CD4-positive, alpha-beta T cell (primary cell): ENCODE measurements at regions not wholly inside any gene's neighbourhood (a gene's known extent, or its start where the extent isn't known, plus 50 kb on each side); places are given as distances from the start of the nearest gene placed in this dataset.

Experiments
- ATAC-seq: fragments of 200-7000 bp; cut with Tn5 transposase; one replicate; pipeline ENCODE4 v1.10.0; 2022; ENCODE audit warnings: mild to moderate bottlenecking; ENCODE audit not compliant: poor library complexity
- CTCF ChIA-PET: fragments of 350-600 bp; sonication (Branson Sonifier 250); formaldehyde crosslinking; loops from one replicate; lab custom pipeline; 2021; ENCODE audit warnings: antibody characterized with exemption, inconsistent platforms; lab: Charles Lee
- POLR2A ChIA-PET: fragments of 350-600 bp; sonication (Branson Sonifier 250); formaldehyde crosslinking; loops from one replicate; lab custom pipeline; 2021; ENCODE audit warnings: antibody characterized with exemption, inconsistent platforms; lab: Charles Lee
- DNase-seq, 14 experiments: peaks; one replicate each; pipeline ENCODE4 v3.0.0-alpha.2; 2013 to 2020; ENCODE audit warnings: mixed read lengths in 2 of 14
- H3K27ac ChIP-seq, 2 donors: one replicate each; pipeline versions ENCODE4 v1.5.1 to v1.7.0; 2013; ENCODE audit warnings: low read length in 2 of 2, low read depth in 1 of 2, mild to moderate bottlenecking in 1 of 2
- H3K27me3 ChIP-seq, 2 experiments: 1 replicate in 1 of 2; 2 replicates in 1 of 2; pipeline versions ENCODE4 v1.6.1 to v1.7.0; 2013; ENCODE audit warnings: low read length in 2 of 2, control low read depth in 1 of 2, mild to moderate bottlenecking in 1 of 2, moderate library complexity in 1 of 2; ENCODE audit not compliant: insufficient read depth in 2 of 2, control insufficient read depth in 1 of 2
- H3K36me3 ChIP-seq: one replicate; pipeline ENCODE4 v1.6.1; 2013; ENCODE audit warnings: low read length, control low read depth; ENCODE audit not compliant: insufficient read depth
- H3K4me1 ChIP-seq: one replicate; pipeline ENCODE4 v1.6.1; 2013; ENCODE audit warnings: low read length, control low read depth; ENCODE audit not compliant: insufficient read depth
- H3K4me3 ChIP-seq: one replicate; pipeline ENCODE4 v1.5.1; 2013; ENCODE audit warnings: mild to moderate bottlenecking, low read length, moderate library complexity
- H3K9me3 ChIP-seq, 2 experiments: 1 replicate in 1 of 2; 2 replicates in 1 of 2; pipeline versions ENCODE4 v1.6.1 to v1.7.0; 2013; ENCODE audit warnings: low read length in 2 of 2, mild to moderate bottlenecking in 2 of 2, control low read depth in 1 of 2, moderate library complexity in 1 of 2; ENCODE audit not compliant: control insufficient read depth in 1 of 2, insufficient read depth in 1 of 2
- H3K27ac Mint-ChIP-seq: one replicate; pipeline ENCODE4 v1.8.0; 2020; ENCODE audit warnings: mixed read lengths
- H3K27me3 Mint-ChIP-seq: one replicate; pipeline ENCODE4 v1.8.0; 2021; ENCODE audit warnings: mixed read lengths
- H3K36me3 Mint-ChIP-seq: one replicate; pipeline ENCODE4 v1.8.0; 2021; ENCODE audit warnings: low read depth, mixed read lengths
- H3K4me1 Mint-ChIP-seq: one replicate; pipeline ENCODE4 v1.8.0; 2021; ENCODE audit warnings: low read depth, mixed read lengths
- H3K4me3 Mint-ChIP-seq: one replicate; pipeline ENCODE4 v1.8.0; 2020; ENCODE audit warnings: mild to moderate bottlenecking, mixed read lengths
- H3K9me3 Mint-ChIP-seq: one replicate; pipeline ENCODE4 v1.8.0; 2020; ENCODE audit warnings: mixed read lengths
- CTCF ChIP-seq: fragments of 200-600 bp; IDR thresholded peaks from one replicate; pipeline ENCODE4 v1.8.0; 2022; ENCODE audit warnings: antibody characterized with exemption, mild to moderate bottlenecking
- intact Hi-C, 2 experiments: fragments of 100-400 bp; cut with DNase I in 1 of 2; cut with micrococcal nuclease in 1 of 2; formaldehyde crosslinking; loops; one replicate each; pipeline versions ENCODE4 v1.15.1 to v1.9.0; 2023 to 2025; cut with DNase I, micrococcal nuclease

GRCh38 chrY:7211971-7212370, 300.4 kb upstream of the AMELY start:
- H3K27me3 Mint-ChIP-seq = no peaks in the 10 kb centered on the region
- Histone ChIP-seq H3K36me3 (no peaks in the 10 kb centered on the region), H3K4me1 (no peaks in the 10 kb centered on the region), H3K27ac (no peak overlapping the region), H3K9me3 (no peaks in the 10 kb centered on the region), H3K27me3 (no peaks in the 10 kb centered on the region), H3K4me3 (no peak overlapping the region)
- CTCF ChIA-PET = no interaction called here
- intact Hi-C loops = no loop called here
- ATAC-seq = no peak
- POLR2A ChIA-PET = no interaction called here
- H3K4me1 Mint-ChIP-seq = no peaks in the 10 kb centered on the region
- no peak for DNase-seq
- H3K27ac Mint-ChIP-seq = no peak overlapping the region
- no peak for TF ChIP-seq CTCF
- no peaks in the 10 kb centered on the region for H3K36me3 Mint-ChIP-seq
- H3K9me3 Mint-ChIP-seq = no peaks in the 10 kb centered on the region
- no peak overlapping the region for H3K4me3 Mint-ChIP-seq

DNA sequence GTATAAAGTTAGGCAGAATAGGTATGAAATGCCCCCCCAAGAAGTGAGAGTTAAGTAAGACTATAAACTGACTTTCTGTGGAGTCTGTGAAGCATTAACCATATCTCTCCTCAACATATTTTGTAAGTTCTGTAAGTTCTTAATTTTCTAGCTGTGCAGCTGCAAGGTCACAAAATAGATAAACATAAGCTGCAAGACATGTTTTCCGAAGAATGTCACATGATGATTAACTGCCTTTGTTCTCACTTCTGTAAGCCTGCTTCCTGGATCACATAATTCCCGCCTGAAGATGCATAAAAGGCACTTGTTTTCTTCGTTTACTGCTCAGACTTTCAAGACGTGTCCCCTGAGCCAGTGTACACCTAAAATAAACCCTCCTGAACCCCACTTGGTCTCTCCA, 292.9 kb upstream of the AMELY start:
- no peak overlapping the region for H3K4me3 ChIP-seq
- H3K4me3 Mint-ChIP-seq = no peak overlapping the region
- peaks cover 4% of the 10 kb centered on the region for H3K27me3 Mint-ChIP-seq
- POLR2A ChIA-PET = interaction anchor here (0.7 kb wide), 1 partner anchor 126 kb away, joined by 3 read pairs; no protein-coding TSS in a partner anchor
- ATAC-seq = no peak
- no peak for DNase-seq
- H3K27ac ChIP-seq = no peak overlapping the region
- intact Hi-C loops = no loop called here
- H3K9me3 ChIP-seq = no peaks in the 10 kb centered on the region
- CTCF ChIA-PET = no interaction called here
- H3K36me3 ChIP-seq = no peaks in the 10 kb centered on the region
- H3K27ac Mint-ChIP-seq = no peak overlapping the region
- H3K27me3 ChIP-seq = no peaks in the 10 kb centered on the region
- H3K36me3 Mint-ChIP-seq = no peaks in the 10 kb centered on the region
- H3K4me1 Mint-ChIP-seq = no peaks in the 10 kb centered on the region
- H3K9me3 Mint-ChIP-seq = no peaks in the 10 kb centered on the region
- no peaks in the 10 kb centered on the region for H3K4me1 ChIP-seq
- TF ChIP-seq CTCF = no peak

DNA sequence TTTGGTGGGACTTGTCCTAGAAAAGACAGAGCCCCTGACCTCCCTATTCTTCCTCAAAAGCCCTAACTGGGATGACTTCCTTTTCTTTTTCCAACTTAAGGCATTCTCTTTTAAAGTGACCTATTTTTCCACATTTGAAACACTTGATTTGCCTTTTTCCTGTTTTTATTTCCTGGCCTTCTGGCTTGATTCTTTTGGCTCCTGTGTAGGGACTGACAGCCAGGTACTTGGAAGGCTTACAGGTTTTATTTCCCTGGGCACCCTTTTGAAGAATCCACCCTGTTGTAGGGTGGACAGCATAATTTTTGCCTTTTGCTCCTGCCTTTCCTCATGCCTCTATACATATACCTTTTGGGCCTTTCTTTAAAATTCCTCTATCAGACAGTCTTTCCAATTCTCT, 271.0 kb upstream of the AMELY start:
- H3K27me3 ChIP-seq = no peaks in the 10 kb centered on the region
- Mint-ChIP-seq H3K36me3 (peaks cover 3% of the 10 kb centered on the region), H3K27ac (no peak overlapping the region), H3K4me1 (no peaks in the 10 kb centered on the region), H3K27me3 (no peaks in the 10 kb centered on the region), H3K4me3 (no peak overlapping the region), H3K9me3 (no peaks in the 10 kb centered on the region)
- CTCF ChIA-PET = no interaction called here
- POLR2A ChIA-PET = no interaction called here
- no peak for DNase-seq
- H3K4me1 ChIP-seq = no peaks in the 10 kb centered on the region
- no peak for TF ChIP-seq CTCF
- no peak for ATAC-seq
- no peak overlapping the region for H3K27ac ChIP-seq
- H3K36me3 ChIP-seq = no peaks in the 10 kb centered on the region
- H3K4me3 ChIP-seq = no peak overlapping the region
- intact Hi-C loops = no loop called here
- H3K9me3 ChIP-seq = peaks cover 0 to 10% of the 10 kb centered on the region in 2 experiments
